Fibroblast of the aortic adventitia (primary cell): ENCODE measurements at regions not wholly inside any gene's neighbourhood (a gene's known extent, or its start where the extent isn't known, plus 50 kb on each side); places are given as distances from the start of the nearest gene placed in this dataset.

Experiments
- DNase-seq: peaks from one replicate; pipeline ENCODE4 v3.0.0-alpha.2; 2010; ENCODE audit warnings: low read depth
- H3K4me3 ChIP-seq: 2 replicates; pipeline ENCODE4 v1.5.1; 2011; ENCODE audit warnings: low read depth, mild to moderate bottlenecking, control low read depth, low read length, moderate library complexity
- CTCF ChIP-seq: IDR thresholded peaks from 2 replicates; pipeline ENCODE4 v1.5.1; 2011; ENCODE audit warnings: mild to moderate bottlenecking, low read length, control low read depth, inconsistent platforms; ENCODE audit not compliant: insufficient read depth

- H3K4me3 ChIP-seq, result no peak overlapping the region
- TF ChIP-seq CTCF, result no peak
- no peak for DNase-seq
Observed at GRCh38 chr3:184632551-184633236, 71.1 kb downstream of the EPHB3 start.
